ENCODE measurements at regions not wholly inside any gene's neighbourhood (a gene's known extent, or its start where the extent isn't known, plus 50 kb on each side); places are given as distances from the start of the nearest gene placed in this dataset.

GRCh38 chr20:50429412-50429811, 80.8 kb upstream of the PTPN1 start:
- no peaks in the 10 kb centered on the region for H3K27me3 ChIP-seq (ENCODE audit: insufficient read depth, low read length)
- peak overlapping the region; percentile 18 for H2BK12ac ChIP-seq (ENCODE audit: low read length)
- no peak overlapping the region for H2AFZ ChIP-seq (ENCODE audit: insufficient read depth, low read length, poor library complexity)
- H3K4me3 ChIP-seq (ENCODE audit: low read depth, low read length), result no peak overlapping the region
- no peaks in the 10 kb centered on the region for H3K79me1 ChIP-seq (ENCODE audit: low read length)
- no peak overlapping the region for H4K91ac ChIP-seq (ENCODE audit: low read depth, low read length)
- H3K4ac ChIP-seq (ENCODE audit: low read depth, low read length), result no peak overlapping the region
- H2BK5ac ChIP-seq (ENCODE audit: low read depth, low read length, poor library complexity), result no peak overlapping the region
- no peak overlapping the region for H4K12ac ChIP-seq (ENCODE audit: low read depth, low read length)
- no peak overlapping the region for H2AK5ac ChIP-seq (ENCODE audit: low read length)
- no peak overlapping the region for H3K23ac ChIP-seq (ENCODE audit: low read length)
- H3K4me2 ChIP-seq (ENCODE audit: low read length), result no peak overlapping the region
- no peak overlapping the region for H3K9ac ChIP-seq (ENCODE audit: low read length)
- no peak overlapping the region for H2BK120ac ChIP-seq (ENCODE audit: insufficient read depth, low read length, poor library complexity)
- H3K79me2 ChIP-seq (ENCODE audit: control insufficient read depth, insufficient read depth, low read length, poor library complexity), result no peaks in the 10 kb centered on the region
- H3K27ac ChIP-seq (ENCODE audit: low read depth, low read length), result no peak overlapping the region
- H3K36me3 ChIP-seq (ENCODE audit: control insufficient read depth in 1 of 2, insufficient read depth in 2 of 2, low read length in 2 of 2), result no peaks in the 10 kb centered on the region
- H3K18ac ChIP-seq (ENCODE audit: low read length), result no peak overlapping the region
- no peaks in the 10 kb centered on the region for H3K4me1 ChIP-seq (ENCODE audit: control insufficient read depth in 1 of 2, insufficient read depth in 2 of 2, low read length in 2 of 2)
- no peak overlapping the region for H4K8ac ChIP-seq (ENCODE audit: low read depth, low read length)
- no peaks in the 10 kb centered on the region for H3K9me3 ChIP-seq (ENCODE audit: insufficient read depth, low read depth, low read length)
- DNase-seq, result no peak
- H3K14ac ChIP-seq (ENCODE audit: low read length), result no peak overlapping the region
- no CpG with 5 or more reads among the region's 5 CpGs for WGBS (ENCODE audit: extremely low coverage, insufficient coverage, insufficient read length)

- Histone ChIP-seq H4K91ac (ENCODE audit: low read depth, low read length) (no peak overlapping the region), H3K23ac (ENCODE audit: low read length) (no peak overlapping the region)
Observed at GRCh38 chr20:50431066-50431450, 79.1 kb upstream of the PTPN1 start.

GRCh38 chr20:50433001-50433761, 77.0 kb upstream of the PTPN1 start:
- Histone ChIP-seq H3K79me2 (ENCODE audit: control insufficient read depth, insufficient read depth, low read length, poor library complexity) (no peaks in the 10 kb centered on the region), H4K8ac (ENCODE audit: low read depth, low read length) (no peak overlapping the region), H3K4me3 (ENCODE audit: low read depth, low read length) (no peak overlapping the region), H3K4me1 (ENCODE audit: control insufficient read depth in 1 of 2, insufficient read depth in 2 of 2, low read length in 2 of 2) (peaks cover 4 to 5% of the 10 kb centered on the region in 2 experiments), H3K4ac (ENCODE audit: low read depth, low read length) (no peak overlapping the region), H2BK12ac (ENCODE audit: low read length) (peak overlapping the region; percentile 50), H3K79me1 (ENCODE audit: low read length) (no peaks in the 10 kb centered on the region), H4K12ac (ENCODE audit: low read depth, low read length) (no peak overlapping the region), H3K9me3 (ENCODE audit: insufficient read depth, low read depth, low read length) (no peaks in the 10 kb centered on the region), H2BK120ac (ENCODE audit: insufficient read depth, low read length, poor library complexity) (no peak overlapping the region), H3K36me3 (ENCODE audit: control insufficient read depth in 1 of 2, insufficient read depth in 2 of 2, low read length in 2 of 2) (no peaks in the 10 kb centered on the region), H2BK5ac (ENCODE audit: low read depth, low read length, poor library complexity) (no peak overlapping the region), H3K9ac (ENCODE audit: low read length) (no peak overlapping the region), H3K27me3 (ENCODE audit: insufficient read depth, low read length) (no peaks in the 10 kb centered on the region), H3K14ac (ENCODE audit: low read length) (no peak overlapping the region), H3K4me2 (ENCODE audit: low read length) (no peak overlapping the region), H3K23ac (ENCODE audit: low read length) (no peak overlapping the region), H4K91ac (ENCODE audit: low read depth, low read length) (no peak overlapping the region), H2AK5ac (ENCODE audit: low read length) (no peak overlapping the region), H3K27ac (ENCODE audit: low read depth, low read length) (no peak overlapping the region), H2AFZ (ENCODE audit: insufficient read depth, low read length, poor library complexity) (no peak overlapping the region), H3K18ac (ENCODE audit: low read length) (no peak overlapping the region)
- no peak for DNase-seq
- WGBS (ENCODE audit: extremely low coverage, insufficient coverage, insufficient read length), result no CpG with 5 or more reads among the region's 4 CpGs

More at GRCh38 chr20:50431066-50431450, 79.1 kb upstream of the PTPN1 start:
- H3K4me3 ChIP-seq (ENCODE audit: low read depth, low read length), result no peak overlapping the region
- H3K9ac ChIP-seq (ENCODE audit: low read length), result no peak overlapping the region
- H3K9me3 ChIP-seq (ENCODE audit: insufficient read depth, low read depth, low read length), result no peaks in the 10 kb centered on the region
- H3K4me2 ChIP-seq (ENCODE audit: low read length), result no peak overlapping the region
- no peak overlapping the region for H3K4ac ChIP-seq (ENCODE audit: low read depth, low read length)
- no CpG with 5 or more reads among the region's 9 CpGs for WGBS (ENCODE audit: extremely low coverage, insufficient coverage, insufficient read length)
- no peaks in the 10 kb centered on the region for H3K79me2 ChIP-seq (ENCODE audit: control insufficient read depth, insufficient read depth, low read length, poor library complexity)
- H4K12ac ChIP-seq (ENCODE audit: low read depth, low read length), result no peak overlapping the region
- no peak for DNase-seq
- no peak overlapping the region for H3K14ac ChIP-seq (ENCODE audit: low read length)
- no peaks in the 10 kb centered on the region for H3K36me3 ChIP-seq (ENCODE audit: control insufficient read depth in 1 of 2, insufficient read depth in 2 of 2, low read length in 2 of 2)
- no peak overlapping the region for H3K27ac ChIP-seq (ENCODE audit: low read depth, low read length)
- H3K79me1 ChIP-seq (ENCODE audit: low read length), result no peaks in the 10 kb centered on the region
- H3K27me3 ChIP-seq (ENCODE audit: insufficient read depth, low read length), result no peaks in the 10 kb centered on the region
- no peak overlapping the region for H2AK5ac ChIP-seq (ENCODE audit: low read length)
- H3K18ac ChIP-seq (ENCODE audit: low read length), result no peak overlapping the region
- no peak overlapping the region for H2BK5ac ChIP-seq (ENCODE audit: low read depth, low read length, poor library complexity)
- H3K4me1 ChIP-seq (ENCODE audit: control insufficient read depth in 1 of 2, insufficient read depth in 2 of 2, low read length in 2 of 2), result peaks cover under 1% of the 10 kb centered on the region in 2 experiments
- H4K8ac ChIP-seq (ENCODE audit: low read depth, low read length), result no peak overlapping the region
- H2BK12ac ChIP-seq (ENCODE audit: low read length), result peak overlapping the region; percentile 13
- H2AFZ ChIP-seq (ENCODE audit: insufficient read depth, low read length, poor library complexity), result no peak overlapping the region
- no peak overlapping the region for H2BK120ac ChIP-seq (ENCODE audit: insufficient read depth, low read length, poor library complexity)

GRCh38 chr20:50434321-50434652, 75.9 kb upstream of the PTPN1 start:
- WGBS (ENCODE audit: extremely low coverage, insufficient coverage, insufficient read length), result no CpG with 5 or more reads among the region's 1 CpG
- no peak overlapping the region for H3K4me3 ChIP-seq (ENCODE audit: low read depth, low read length)
- no peaks in the 10 kb centered on the region for H3K36me3 ChIP-seq (ENCODE audit: control insufficient read depth in 1 of 2, insufficient read depth in 2 of 2, low read length in 2 of 2)

More at GRCh38 chr20:50434321-50434652, 75.9 kb upstream of the PTPN1 start:
- Histone ChIP-seq H3K4ac (ENCODE audit: low read depth, low read length) (no peak overlapping the region), H3K27me3 (ENCODE audit: insufficient read depth, low read length) (no peaks in the 10 kb centered on the region), H2BK12ac (ENCODE audit: low read length) (no peak overlapping the region), H3K27ac (ENCODE audit: low read depth, low read length) (no peak overlapping the region), H4K12ac (ENCODE audit: low read depth, low read length) (no peak overlapping the region), H2BK120ac (ENCODE audit: insufficient read depth, low read length, poor library complexity) (no peak overlapping the region), H3K9ac (ENCODE audit: low read length) (no peak overlapping the region), H3K4me1 (ENCODE audit: control insufficient read depth in 1 of 2, insufficient read depth in 2 of 2, low read length in 2 of 2) (peaks cover 7% of the 10 kb centered on the region in 2 experiments), H4K8ac (ENCODE audit: low read depth, low read length) (no peak overlapping the region), H2AK5ac (ENCODE audit: low read length) (no peak overlapping the region), H3K79me2 (ENCODE audit: control insufficient read depth, insufficient read depth, low read length, poor library complexity) (no peaks in the 10 kb centered on the region), H3K23ac (ENCODE audit: low read length) (no peak overlapping the region), H2AFZ (ENCODE audit: insufficient read depth, low read length, poor library complexity) (no peak overlapping the region), H3K9me3 (ENCODE audit: insufficient read depth, low read depth, low read length) (no peaks in the 10 kb centered on the region), H4K91ac (ENCODE audit: low read depth, low read length) (no peak overlapping the region), H3K79me1 (ENCODE audit: low read length) (peaks cover 1% of the 10 kb centered on the region), H3K18ac (ENCODE audit: low read length) (no peak overlapping the region), H3K4me2 (ENCODE audit: low read length) (no peak overlapping the region), H2BK5ac (ENCODE audit: low read depth, low read length, poor library complexity) (no peak overlapping the region), H3K14ac (ENCODE audit: low read length) (no peak overlapping the region)
- DNase-seq, result no peak
